GM12874 (cell line): ENCODE measurements at regions not wholly inside any gene's neighbourhood (a gene's known extent, or its start where the extent isn't known, plus 50 kb on each side); places are given as distances from the start of the nearest gene placed in this dataset.

ENCODE experiments used
- TF ChIP-seq, protein P1 (sequence below): IDR thresholded peaks from 2 replicates; pipeline ENCODE4 v1.5.1; 2011; ENCODE audit warnings: low read depth, mild to moderate bottlenecking, control low read depth, low read length, moderate library complexity; ENCODE audit not compliant: insufficient read depth

DNA sequence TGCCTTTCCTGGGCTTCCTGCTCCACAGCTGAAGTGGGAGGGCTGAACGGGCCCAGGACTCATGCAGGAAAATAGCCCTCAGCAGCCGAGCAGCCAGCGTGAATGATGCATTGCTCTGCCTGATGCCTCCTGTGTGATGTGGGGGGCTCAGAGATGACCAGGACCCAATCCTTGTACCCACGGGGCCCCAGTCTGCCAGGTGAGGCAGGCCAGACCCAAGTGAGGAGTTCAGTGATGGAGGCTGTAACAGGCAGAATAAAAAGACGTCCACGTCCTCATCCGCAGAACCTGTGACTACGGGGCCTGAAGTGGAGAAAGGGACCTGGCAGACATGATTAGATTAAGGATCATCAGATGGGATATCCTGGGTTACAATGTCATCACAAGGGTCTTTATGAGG is 194.9 kb upstream of the HDAC4 start:
- TF ChIP-seq, protein P1, sequence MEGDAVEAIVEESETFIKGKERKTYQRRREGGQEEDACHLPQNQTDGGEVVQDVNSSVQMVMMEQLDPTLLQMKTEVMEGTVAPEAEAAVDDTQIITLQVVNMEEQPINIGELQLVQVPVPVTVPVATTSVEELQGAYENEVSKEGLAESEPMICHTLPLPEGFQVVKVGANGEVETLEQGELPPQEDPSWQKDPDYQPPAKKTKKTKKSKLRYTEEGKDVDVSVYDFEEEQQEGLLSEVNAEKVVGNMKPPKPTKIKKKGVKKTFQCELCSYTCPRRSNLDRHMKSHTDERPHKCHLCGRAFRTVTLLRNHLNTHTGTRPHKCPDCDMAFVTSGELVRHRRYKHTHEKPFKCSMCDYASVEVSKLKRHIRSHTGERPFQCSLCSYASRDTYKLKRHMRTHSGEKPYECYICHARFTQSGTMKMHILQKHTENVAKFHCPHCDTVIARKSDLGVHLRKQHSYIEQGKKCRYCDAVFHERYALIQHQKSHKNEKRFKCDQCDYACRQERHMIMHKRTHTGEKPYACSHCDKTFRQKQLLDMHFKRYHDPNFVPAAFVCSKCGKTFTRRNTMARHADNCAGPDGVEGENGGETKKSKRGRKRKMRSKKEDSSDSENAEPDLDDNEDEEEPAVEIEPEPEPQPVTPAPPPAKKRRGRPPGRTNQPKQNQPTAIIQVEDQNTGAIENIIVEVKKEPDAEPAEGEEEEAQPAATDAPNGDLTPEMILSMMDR: no peak

DNA sequence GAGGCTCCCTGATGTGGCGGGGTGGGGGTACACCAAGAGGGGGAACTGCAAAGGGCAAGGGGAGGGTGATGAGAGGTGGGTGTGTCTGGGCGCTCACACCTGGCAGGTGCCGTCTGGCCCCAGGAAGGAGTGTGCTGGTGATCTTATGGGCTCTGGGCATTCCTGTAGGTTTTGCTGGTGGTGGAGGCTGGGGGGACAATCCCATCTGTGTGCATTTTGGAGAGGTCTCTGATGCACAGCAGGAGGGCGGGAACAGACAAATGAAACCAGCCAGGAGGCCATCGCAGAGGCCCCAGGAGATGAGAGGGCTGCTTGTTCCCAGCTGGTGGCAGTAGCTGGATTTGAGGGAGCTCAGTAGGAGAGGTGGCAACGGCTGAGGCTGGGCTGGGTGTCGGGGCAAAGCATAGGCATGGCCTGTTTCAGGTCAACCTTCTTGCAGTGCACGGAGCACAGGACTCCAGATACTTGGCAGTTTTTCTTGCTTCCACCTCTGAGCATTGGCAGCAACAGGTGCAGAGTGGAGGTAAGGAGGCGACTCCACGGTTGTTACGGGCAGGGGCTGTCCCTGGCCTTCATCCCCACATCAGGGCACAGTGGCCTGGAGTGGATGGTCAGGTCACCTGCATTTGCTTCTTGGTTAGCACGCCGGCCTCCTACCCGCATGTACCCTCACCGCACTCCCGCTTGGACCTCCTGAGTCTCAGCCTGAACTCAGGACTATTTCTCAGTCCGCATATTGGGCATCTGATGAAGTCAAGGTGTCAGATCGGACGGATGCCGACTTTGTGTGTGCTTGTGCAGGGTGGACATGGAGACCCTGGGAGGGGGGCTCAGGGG is 194.2 kb upstream of the HDAC4 start:
- TF ChIP-seq, protein P1: no peak

DNA sequence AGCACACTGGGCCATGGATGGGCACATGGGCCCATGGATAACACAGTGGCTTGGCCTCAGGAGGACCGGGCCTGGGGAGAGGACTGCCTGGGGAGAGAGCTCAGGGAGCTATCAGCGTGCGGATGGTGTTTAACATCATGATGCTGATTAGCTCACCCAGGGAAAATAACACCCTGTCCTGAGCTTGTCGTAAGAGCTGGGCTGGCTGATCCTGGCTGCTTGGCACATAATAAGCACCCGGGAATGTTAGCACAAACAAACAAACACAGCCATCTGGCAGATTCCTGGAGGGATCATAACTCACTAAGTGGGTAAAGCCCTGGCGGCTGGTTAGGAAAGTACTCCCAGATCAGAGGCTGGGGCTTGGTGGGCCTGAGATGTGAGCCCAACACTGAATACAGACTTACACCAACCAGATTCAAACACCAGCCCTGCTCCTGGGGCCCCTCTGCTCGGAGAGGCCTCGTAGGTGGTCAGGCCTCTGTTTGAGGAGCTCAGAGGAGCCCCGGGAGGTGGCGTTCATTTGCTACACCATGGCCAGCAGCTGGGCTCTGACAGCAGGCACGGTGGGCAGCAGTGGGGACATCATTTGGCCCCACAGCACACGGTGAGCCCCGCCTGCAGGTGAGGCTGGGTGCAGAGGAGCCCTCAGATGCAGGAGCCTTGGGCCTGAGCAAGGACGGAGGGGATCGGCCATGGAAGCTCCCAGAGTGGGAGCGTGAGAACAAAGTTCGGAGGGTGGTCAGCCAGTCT is 193.4 kb upstream of the HDAC4 start:
- TF ChIP-seq, protein P1: no peak

DNA sequence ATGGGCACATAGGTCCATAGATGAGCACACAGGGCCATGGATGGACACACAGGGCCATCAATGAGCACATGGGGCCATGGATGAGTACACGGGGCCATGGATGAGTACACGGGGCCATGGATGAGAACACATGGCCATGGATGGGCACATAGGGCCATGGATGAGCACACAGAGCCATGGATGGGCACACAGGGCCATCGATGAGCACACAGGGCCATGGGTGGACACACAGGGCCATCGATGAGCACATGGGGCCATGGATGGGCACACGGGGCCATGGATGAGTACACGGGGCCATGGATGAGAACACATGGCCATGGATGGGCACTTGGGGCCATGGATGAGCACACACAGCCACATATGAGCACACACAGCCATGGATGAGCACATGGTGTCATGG is 192.6 kb upstream of the HDAC4 start:
- TF ChIP-seq, protein P1: no peak

DNA sequence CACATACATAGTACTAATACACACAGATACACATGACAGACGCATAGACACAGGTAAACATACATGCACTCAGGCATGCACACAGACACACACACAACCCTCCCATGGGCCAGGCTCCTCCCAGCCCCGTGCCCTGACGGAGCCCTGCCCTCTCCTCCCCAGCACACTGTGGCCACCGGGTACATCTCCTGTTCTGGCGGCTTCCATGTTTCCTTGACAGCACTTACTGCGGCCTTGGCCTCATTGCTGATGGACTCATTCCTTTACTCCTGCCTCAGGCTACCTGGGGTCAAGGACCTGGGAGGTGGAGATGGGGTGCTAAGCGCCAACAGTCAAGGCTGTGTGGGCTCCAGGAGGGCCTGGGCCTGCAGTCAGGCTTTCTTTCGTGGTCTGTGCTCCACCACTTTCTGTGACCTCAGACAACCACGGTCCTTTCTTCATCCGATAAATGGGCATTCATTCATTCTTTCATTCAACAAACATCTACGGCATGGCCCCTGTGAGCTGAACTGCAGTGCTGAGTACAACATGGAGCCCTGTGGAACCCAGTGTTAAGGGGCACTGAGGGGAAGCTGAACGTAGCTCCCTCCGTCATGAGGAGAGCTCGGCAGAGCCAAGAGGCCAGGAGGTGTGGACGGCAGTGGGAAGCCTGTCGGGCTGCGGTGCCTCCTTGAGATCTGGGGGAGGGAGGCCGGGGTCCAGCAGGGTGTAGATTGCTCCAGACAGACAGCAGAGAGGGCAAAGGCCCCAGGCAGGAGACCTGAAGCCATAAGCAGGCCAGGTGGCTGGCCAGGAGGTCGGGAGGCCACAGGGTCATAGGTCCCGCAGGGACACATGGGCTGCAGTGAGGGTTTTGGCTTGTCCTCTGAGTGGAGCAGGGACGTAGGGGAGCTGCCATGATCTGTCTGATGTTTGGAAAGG is 190.4 kb upstream of the HDAC4 start:
- TF ChIP-seq, protein P1: no peak

DNA sequence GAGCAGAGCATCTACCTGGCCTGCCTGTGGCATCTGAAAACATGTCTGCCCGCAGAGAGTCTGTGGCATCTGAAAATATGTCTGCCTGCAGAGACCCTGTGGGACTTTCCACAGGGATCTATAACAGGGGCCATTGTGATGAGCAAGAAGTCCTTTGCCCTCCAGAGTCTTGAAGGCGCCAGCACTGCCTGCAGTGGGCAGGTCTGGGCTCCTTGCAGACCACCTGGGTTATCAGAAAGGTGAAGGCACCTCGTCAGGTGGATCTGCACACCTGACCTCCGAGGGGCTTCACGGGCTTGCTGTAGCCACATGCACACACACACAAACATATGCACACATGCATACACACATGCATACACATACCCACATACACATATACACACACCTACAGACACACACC is 189.5 kb upstream of the HDAC4 start:
- TF ChIP-seq, protein P1: no peak

DNA sequence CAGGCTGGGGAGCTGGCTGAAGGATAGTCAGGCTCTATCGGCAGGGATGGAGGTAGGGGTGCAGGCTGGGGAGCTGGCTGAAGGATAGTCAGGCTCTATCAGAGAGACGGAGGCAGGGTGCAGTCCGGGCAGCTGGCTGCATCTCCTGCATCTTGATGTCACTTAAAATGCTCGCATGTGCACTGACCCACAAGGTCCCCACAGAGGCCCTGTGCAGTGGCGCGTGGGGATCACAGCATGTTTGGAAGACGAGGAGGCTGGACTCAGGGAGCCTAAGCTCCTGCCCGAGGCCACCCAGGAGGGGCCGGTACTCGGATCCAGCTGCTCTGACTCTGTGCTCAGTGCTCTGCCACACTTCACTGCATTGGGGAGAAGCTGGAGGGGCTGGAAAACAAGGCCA is 189.0 kb upstream of the HDAC4 start:
- TF ChIP-seq, protein P1: no peak
